GM12873 (cell line): ENCODE measurements at regions not wholly inside any gene's neighbourhood (a gene's known extent, or its start where the extent isn't known, plus 50 kb on each side); places are given as distances from the start of the nearest gene placed in this dataset.
A peak's percentile ranks its signal among the peaks of the same experiment; 100 is the strongest.

ENCODE experiments used
- TF ChIP-seq, protein P1 (sequence below): IDR thresholded peaks from 2 replicates; pipeline ENCODE4 v1.5.1; 2012; ENCODE audit warnings: low read depth, mild to moderate bottlenecking, moderate library complexity, low read length, control low read depth; ENCODE audit not compliant: insufficient read depth; ENCODE audit errors: missing control alignments

DNA sequence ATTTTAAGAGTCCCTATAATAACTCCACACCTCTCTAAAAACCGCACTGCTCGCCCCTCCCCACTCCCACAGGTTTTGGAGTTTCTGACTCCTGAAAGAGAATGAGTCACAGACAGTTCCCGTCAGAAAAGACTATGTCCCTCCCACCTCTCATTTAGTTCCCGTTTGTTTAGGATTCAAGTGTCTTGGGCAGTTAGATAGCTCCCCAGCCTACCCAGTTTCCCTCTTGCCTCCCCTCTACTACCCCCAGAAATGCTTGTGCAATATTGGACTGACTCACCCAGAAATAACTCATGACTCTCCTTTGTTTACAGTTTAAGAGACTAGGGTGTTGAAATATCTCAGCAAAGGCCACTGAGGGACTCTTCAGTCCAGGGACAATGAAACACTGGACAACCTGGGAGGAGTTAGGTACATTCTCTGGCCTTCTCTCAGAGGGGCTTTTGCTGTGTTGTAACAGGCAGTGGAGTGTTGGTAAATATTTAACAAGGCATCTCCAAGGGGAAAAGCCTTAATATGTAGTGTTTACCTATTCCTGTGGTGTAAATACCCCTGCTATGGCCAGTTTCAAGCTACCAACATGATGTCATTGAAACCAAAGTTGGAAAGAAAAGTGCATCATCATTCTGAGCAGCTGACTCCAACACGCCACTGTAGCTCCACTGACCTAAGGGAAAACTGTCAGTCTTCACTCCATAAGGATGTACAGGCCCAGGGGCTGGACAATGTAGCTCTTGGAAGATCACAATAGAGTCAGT is 96.1 kb upstream of the CHD2 start:
- TF ChIP-seq, protein P1, sequence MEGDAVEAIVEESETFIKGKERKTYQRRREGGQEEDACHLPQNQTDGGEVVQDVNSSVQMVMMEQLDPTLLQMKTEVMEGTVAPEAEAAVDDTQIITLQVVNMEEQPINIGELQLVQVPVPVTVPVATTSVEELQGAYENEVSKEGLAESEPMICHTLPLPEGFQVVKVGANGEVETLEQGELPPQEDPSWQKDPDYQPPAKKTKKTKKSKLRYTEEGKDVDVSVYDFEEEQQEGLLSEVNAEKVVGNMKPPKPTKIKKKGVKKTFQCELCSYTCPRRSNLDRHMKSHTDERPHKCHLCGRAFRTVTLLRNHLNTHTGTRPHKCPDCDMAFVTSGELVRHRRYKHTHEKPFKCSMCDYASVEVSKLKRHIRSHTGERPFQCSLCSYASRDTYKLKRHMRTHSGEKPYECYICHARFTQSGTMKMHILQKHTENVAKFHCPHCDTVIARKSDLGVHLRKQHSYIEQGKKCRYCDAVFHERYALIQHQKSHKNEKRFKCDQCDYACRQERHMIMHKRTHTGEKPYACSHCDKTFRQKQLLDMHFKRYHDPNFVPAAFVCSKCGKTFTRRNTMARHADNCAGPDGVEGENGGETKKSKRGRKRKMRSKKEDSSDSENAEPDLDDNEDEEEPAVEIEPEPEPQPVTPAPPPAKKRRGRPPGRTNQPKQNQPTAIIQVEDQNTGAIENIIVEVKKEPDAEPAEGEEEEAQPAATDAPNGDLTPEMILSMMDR, result no peak

DNA sequence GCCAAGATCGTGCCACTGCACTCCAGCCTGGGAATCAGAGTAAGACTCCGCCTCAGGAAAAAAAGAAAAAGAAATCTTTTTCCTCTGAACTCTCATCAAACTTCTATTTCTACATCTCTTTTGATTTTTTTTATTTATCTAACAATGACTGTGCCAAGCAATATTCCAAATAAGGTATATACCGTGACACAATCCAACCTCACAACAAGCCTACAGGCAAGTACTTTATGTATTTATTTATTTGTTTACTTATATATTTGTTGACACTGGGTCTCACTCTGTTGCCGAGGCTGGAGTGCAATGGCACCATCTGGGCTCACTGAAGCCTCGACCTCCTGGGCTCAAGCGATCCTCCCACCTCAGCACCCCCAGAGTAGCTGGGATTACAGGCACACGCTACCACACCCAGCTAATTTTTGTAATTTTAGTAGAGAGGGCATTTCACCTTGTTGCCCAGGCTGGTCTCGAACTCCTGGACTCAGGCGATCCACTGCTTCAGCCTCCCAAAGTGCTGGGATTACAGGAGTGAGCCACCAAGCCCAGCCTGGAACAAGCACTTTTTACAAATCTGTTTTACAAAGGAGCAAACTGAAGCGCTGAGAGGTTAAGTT is 94.9 kb upstream of the CHD2 start:
- TF ChIP-seq, protein P1, result no peak

- TF ChIP-seq, protein P1, result no peak
Measured at GRCh38 chr15:92806763-92807162, 93.4 kb upstream of the CHD2 start.

GRCh38 chr15:92807971-92808571 is 92.1 kb upstream of the CHD2 start:
- TF ChIP-seq, protein P1, result no peak

DNA sequence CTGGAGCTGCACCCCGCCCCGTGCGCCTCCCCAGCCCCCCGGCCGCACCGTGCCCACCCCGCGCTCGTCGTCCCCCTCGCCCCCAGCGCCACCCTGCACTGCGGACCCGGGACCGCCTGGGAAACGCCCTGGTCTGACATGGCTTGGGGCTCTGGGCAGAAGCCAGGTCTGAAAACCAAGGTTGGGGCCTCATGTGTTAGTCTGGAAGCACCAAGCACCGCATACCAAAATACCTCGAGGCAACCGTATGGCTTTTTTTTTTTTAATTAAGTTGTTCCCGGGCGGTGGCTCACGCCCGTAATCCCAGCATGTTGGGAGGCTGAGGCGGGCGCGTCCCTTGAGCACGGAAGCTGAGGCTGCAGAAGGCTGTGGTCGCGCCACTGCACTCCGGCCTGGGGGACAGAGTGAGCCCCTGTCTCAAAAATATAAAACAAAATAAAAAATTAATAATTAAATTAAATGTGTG is 91.5 kb upstream of the CHD2 start:
- TF ChIP-seq, protein P1, result no peak

- TF ChIP-seq, protein P1, result peak; percentile 87
Measured at GRCh38 chr15:92809064-92809879, 90.9 kb upstream of the CHD2 start.
